T47D (cell line): ENCODE measurements at regions not wholly inside any gene's neighbourhood (a gene's known extent, or its start where the extent isn't known, plus 50 kb on each side); places are given as distances from the start of the nearest gene placed in this dataset.

Experiments
- DNase-seq, 2 experiments: peaks; one replicate each; pipeline versions ENCODE4 v3.0.0 to v3.0.0-alpha.2; 2011 to 2012; ENCODE audit warnings: low read depth in 1 of 2, low spot score in 1 of 2
- JUND ChIP-seq: IDR thresholded peaks from 2 replicates; pipeline ENCODE4 v1.6.1; 2012; ENCODE audit warnings: low read depth
- in situ Hi-C: cut with HindIII; loops from 2 replicates; pipeline ENCODE4 v1.10.0; 2016; ENCODE audit warnings: low sequenced_read_pairs, low pct_unique_long_range_greater_than_20kb

DNA sequence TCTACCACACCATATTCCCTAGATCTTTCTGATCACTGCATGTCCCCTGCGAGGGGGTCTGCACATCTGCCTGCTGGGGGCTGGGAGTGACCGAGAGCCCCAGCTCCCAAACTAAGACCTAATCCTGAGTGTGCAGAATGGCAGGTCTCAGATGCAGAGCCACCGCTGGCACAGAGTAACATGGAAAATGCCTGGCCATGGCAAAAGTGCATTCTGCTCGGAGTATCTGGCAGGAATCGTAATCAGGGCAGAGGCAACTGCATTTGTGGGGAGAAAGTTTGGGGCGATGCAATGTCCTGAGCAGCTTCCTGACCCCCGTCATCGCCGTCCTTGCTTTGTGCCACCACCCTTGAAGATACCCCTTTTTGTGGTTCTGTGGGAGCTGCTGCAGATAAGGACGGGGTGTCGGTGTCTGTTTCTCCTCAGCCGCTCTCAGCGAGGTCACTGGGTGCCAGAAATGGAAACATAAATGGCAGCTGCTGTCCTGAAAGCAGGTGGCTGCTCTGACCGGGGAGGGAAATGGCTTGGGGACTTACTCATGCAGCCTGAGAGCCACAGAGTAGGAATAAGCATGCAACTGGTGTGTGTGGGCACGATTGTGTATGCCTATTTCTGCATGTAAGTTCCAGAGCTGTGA lies 157.9 kb downstream of the LY86 start:
- no peak for DNase-seq
- in situ Hi-C loops = no loop called here
- TF ChIP-seq JUND = no peak

DNA sequence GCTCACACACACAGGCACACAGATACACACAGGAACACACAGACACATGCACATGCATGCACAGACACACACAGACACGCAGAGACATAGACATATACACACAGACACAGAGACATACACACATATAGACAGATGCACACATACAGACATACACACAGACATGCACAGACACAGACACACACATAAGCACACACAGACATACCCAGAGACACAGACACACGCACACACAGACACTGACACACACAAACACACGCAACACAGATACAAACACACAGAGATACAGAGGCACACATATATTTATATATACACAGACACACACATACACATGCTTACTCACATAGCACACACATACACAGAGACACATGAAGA lies 158.4 kb downstream of the LY86 start:
- DNase-seq = no peak
- TF ChIP-seq JUND = no peak
- in situ Hi-C loops = no loop called here

DNA sequence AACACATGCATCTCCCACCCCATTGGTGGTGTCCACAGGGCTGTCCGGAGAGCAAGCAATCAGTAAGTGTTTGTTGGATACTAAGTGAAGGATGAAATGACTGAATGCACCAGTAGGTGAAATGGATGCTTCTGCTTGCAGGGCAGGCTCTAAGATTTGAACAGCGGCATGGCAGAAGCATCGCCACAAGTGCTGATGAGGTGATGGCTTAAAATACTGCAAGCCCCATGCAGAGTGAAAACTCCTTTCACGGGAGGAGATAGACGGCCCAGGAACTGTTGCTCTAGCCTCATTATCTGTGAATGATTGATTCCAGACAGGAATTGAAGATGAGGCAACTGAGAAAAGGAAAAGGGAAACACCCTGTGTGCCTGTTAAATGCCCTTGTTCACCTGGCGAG lies 158.9 kb downstream of the LY86 start:
- TF ChIP-seq JUND = no peak
- in situ Hi-C loops = no loop called here
- DNase-seq = no peak

DNA sequence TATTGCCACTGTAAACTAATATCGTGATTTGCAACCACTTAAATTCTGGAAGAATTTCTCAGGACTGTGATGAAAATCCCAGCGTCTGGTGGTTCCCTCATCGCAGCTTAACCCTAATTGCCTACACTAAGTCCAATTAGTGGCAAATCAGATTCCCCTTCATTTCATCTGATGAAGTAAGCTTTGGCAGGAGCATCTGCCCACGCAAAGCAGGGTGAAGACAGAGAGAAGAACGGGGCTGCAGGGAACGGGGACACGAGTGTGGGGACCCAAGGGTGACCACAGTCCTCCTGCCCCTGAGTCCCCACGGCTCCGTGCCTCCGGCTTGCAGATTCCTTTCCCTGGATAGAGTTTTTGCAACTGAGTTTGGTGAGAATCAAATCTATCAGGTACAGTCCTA lies 159.5 kb downstream of the LY86 start:
- in situ Hi-C loops = no loop called here
- no peak for DNase-seq
- TF ChIP-seq JUND = no peak

DNA sequence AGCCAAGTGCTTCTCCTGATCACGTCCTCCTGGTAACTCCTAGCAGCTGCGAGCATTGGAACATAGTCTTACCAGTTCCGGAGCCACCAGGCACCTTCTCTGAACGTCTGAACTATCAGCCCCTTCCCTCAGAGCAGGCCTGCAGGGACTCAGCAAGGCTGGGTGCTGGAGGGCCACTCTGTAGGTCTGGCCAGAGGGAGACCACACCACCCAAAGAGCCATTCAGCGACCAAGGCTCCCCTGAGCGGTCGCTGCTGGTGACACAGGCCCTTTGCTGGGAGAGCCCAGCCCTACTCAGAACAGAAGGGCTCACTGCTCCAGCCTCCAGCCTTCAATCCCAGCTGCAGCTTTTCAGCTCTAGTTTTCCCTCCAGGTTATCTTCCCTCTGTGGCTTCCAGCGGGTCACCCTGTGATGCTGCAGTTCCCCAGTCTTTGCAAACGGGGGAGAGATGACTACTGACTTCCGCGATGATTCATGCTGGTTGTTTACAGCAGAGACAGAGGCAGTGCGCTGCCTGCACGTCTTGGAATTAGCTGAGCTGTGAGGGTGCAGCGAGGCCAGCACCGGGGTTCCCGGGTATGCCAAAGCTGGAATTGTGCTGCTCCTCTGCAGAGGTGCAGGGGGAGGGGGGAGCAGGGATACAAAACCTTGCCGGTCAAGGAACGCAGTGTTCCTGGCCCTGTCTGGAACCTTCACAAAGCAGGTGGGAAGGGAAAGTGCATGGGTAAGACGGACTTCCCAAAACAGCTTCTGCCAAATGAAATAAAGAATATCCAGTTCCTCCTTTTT lies 161.4 kb downstream of the LY86 start:
- no peak for TF ChIP-seq JUND
- in situ Hi-C loops = no loop called here
- peak in 1 of 2 experiments; percentile 45 for DNase-seq

DNA sequence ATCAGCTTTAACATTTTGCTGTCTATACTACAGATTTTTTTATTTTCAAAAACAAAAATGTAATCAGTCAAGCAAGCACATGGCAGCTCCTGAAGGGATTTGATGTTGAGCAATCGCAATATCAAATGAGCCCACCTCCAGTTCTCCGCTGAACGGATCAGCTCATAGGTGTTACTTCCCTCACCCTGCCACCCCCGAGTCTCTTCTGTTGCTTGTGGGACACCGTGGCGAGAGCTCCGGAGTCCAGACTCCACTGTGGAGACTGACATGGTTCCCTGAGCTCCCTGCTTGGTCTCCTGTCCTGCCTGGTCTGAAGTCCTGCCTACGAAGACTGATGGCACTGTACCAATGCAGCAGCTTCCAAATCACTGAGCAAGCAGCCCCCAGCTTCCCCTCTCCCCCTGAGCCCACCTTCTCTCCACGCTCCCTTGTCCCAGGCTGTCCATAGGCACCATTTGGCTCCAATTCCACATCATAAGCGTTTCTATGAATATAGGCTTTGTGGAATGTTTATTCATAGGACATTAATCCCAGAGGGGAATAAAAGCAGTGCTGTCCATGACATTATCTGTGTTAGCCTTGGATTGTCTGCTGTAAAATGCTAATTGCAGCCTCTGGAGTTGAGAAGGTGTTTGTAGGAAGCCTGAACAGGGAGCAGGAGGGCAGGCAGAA lies 162.2 kb downstream of the LY86 start:
- in situ Hi-C loops = no loop called here
- DNase-seq = no peak
- no peak for TF ChIP-seq JUND

DNA sequence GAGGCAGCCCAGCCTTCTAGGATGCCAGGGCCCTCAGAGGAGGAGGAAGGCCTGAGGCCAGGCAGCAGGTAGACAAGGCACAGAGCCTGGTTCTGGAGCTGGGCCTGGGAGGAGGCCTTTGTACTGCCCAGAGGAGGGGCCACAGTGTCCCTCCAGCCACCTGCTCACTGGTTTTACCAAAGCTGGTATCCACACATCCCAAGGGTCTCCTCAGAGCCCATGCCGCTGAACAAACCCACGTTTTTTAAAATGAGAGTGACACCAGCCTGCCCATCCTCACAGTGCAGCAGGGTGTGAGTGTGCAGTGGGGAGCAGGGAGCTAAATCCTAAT lies 162.7 kb downstream of the LY86 start:
- no peak for DNase-seq
- in situ Hi-C loops = no loop called here
- TF ChIP-seq JUND = no peak

DNA sequence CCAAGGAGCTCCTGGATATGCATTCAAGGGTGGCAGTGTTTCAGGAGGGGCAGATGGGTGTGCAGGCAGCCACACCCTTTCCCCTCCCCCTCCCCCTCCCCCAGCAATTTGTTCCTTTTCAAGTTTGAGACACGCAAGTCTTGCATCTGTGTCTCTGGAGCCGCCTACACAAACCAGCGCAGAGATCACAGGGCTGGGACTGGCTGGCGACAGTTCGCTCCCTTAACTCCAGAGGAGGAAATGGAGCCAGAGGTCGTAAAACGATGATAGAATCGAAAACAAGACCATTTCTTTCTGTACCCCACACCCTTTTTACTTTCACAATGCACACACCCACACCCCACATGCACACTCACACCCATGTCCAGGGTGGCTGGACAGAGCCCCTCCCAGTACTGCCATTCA lies 163.1 kb downstream of the LY86 start:
- TF ChIP-seq JUND = no peak
- DNase-seq = no peak
- in situ Hi-C loops = no loop called here

DNA sequence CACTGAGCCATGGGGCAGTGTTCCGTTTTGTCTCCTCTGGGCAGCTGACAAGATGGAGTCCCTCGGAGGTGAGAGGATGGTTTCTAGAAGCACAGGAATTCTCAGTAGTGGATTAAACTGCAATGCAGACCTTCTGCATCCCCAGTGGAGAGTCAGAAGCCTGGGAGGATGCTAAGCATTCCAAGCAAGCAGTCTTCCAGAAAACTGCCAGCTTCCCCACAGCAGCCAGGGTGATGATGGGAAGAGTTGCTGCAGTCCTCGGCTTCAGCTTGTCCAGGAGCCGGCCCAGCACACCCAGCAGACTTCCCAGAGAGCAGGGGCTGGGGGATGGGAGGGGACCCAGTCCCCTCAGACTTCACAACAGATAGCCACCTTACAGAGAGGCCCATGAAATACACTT lies 163.6 kb downstream of the LY86 start:
- no peak for TF ChIP-seq JUND
- in situ Hi-C loops = no loop called here
- DNase-seq = no peak

DNA sequence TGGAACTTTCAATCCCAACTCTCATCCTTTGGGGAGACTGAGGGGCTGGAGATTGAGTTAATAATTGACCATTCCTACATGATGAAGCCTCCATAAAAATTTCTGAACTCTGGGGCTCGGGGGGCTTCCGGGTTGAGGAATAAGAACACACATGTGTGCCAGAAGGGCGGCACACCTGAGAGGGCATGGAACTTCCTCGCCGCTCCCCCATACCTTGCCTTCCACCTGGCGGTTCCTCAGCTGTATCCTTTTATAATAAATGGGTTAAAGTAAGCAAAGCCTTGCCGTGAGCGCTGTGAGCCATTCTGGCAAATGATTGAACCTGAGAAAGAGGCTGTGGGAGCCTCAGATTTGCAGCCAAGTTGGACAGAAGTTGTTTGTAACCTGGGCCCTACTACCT lies 164.8 kb downstream of the LY86 start:
- no peak for DNase-seq
- in situ Hi-C loops = no loop called here
- TF ChIP-seq JUND = no peak

DNA sequence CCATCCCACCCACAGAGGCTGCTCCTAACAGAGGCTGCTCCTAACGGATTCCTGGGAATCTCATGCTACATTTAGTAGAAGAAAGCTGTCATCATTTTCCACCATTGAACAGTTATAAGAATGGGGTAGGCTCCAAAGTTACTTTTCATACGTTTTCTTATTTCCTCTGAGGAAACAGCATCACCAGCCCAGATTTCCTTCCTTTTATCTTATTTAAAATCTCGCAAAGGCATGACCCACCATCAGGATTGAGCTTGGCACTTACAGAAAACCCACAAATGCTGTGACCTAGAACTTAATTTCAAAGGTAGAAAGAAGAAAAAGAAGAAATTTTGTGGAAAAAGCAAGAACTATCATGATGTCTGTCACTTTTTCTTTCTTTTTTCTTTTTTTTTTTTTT lies 168.0 kb downstream of the LY86 start:
- TF ChIP-seq JUND = no peak
- no peak for DNase-seq
- in situ Hi-C loops = no loop called here

DNA sequence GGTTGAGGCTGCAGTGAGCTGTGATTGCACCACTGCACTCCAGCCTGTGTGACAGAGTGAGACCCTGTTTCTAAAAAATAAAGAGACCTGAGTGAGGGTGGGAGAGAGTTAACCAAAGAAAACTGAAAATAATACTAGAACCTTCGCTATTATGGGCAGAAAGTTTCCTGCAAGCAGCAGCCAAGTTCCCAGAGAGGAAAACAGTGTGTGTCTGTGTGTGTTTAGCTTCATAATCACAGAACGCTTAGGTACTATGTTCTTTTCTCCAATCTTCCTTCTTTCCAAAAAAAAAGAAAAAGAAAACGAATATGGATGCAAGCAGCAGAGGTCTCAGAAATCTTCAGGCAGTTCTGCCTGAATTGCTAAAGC lies 170.0 kb downstream of the LY86 start:
- no peak for DNase-seq
- no peak for TF ChIP-seq JUND
- in situ Hi-C loops = no loop called here

DNA sequence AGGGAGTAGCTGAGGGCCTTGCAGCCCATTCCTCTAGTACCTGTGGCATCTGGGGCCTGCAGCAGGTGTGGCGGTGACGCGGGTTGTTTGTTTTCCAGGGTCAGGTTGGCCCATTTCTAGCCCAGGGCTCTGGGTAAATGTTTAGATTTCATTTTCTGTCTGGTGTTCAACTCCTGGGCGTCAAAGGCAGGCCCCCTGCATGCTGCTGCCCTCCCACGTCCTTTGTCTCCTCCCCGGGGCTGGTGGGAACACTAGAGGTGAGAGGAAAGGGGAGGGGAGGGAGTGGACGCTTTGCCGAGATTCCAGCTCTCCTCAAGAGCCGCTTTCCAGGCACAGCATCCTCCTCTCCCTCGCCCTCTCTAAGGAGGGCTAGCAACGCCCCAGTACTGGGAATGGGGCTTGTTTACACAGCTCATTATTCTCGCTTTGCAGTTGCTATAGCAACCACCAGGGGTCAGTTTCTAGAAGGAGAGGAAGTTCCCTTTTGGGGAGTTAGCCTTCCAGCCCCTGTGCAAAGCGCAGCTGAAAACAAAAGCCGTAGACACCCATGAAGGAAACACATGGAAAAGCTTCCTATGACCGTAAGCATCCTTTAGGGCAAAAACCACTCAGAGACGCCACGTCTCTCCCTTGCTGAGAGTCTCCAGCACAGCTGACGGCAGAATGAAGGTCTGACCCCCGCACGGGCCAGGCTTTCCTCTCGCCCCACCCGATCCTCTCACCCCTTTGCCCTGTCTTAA lies 170.6 kb downstream of the LY86 start:
- TF ChIP-seq JUND = no peak; the same call in 1 of the 2 replicates
- in situ Hi-C loops = no loop called here
- peak; percentile 55 to 91 for DNase-seq
